ENCODE measurements at regions not wholly inside any gene's neighbourhood (a gene's known extent, or its start where the extent isn't known, plus 50 kb on each side); places are given as distances from the start of the nearest gene placed in this dataset.

- no peak for TF ChIP-seq GATA3 (IDR thresholded peaks at IDR 0.05; ENCODE audit: low read depth, low read length)
- TF ChIP-seq GATA2 (IDR thresholded peaks at IDR 0.05; ENCODE audit: low read depth, low read length) = no peak
Observed at GRCh38 chr14:34319140-34319539, 142.9 kb downstream of the SPTSSA start.

All from SH-SY5Y (cell line).